ENCODE measurements at regions not wholly inside any gene's neighbourhood (a gene's known extent, or its start where the extent isn't known, plus 50 kb on each side); places are given as distances from the start of the nearest gene placed in this dataset.

DNA sequence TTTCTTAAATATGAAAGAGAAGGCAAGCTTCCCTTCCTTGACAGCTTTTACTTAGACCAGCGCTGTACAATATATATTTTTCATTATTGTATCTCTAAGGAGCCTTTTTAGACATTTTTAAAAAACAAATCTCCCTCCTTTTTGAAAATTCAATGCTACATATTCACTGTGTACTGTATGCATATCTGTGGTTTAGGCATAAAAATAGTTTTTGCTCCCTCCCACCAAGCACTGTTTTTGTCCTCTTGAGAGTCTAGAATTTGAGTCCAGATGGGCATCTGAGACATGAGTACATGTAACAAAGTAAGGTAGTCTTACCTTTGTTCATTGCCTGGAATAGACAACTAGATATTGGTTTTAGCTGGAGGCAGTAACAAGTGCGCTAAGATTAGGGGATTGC, 488.5 kb upstream of the RUNX1 start:
- no peaks in the 10 kb centered on the region for H3K36me3 ChIP-seq (ENCODE audit: control insufficient read depth in 2 of 2, insufficient read depth in 1 of 2, low read length in 2 of 2)
- ChIA-PET POLR2A (no interaction called here), CTCF (interaction anchor here (0.6 kb wide), 1 partner anchor 190 kb away, joined by 3 read pairs; no protein-coding TSS in a partner anchor)
- no peak overlapping the region for H3K4me3 ChIP-seq (ENCODE audit: low read depth, low read length)
- TF ChIP-seq GLI2 (tag by site-specific recombination; IDR thresholded peaks at IDR 0.05; ENCODE audit: borderline replicate concordance, low read depth), result no peak
- TF ChIP-seq ZNF274 (IDR thresholded peaks at IDR 0.05; ENCODE audit: low read length), result no peak
- TF ChIP-seq ZNF274 (tag by site-specific recombination; IDR thresholded peaks at IDR 0.05; ENCODE audit: borderline replicate concordance), result no peak
- TF ChIP-seq MYNN (tag by site-specific recombination; IDR thresholded peaks at IDR 0.05; ENCODE audit: borderline replicate concordance), result no peak
- TF ChIP-seq ZNF747 (tag by site-specific recombination; IDR thresholded peaks at IDR 0.05), result no peak
- no peak for TF ChIP-seq ZNF16 (tag by site-specific recombination; IDR thresholded peaks at IDR 0.05; ENCODE audit: low read depth)
- TF ChIP-seq ZNF302 (tag by site-specific recombination; IDR thresholded peaks at IDR 0.05; ENCODE audit: low read depth), result no peak
- no peak for TF ChIP-seq ZFHX2 (tag by site-specific recombination; conservative IDR thresholded peaks at IDR 0.05)
- TF ChIP-seq, protein P1, sequence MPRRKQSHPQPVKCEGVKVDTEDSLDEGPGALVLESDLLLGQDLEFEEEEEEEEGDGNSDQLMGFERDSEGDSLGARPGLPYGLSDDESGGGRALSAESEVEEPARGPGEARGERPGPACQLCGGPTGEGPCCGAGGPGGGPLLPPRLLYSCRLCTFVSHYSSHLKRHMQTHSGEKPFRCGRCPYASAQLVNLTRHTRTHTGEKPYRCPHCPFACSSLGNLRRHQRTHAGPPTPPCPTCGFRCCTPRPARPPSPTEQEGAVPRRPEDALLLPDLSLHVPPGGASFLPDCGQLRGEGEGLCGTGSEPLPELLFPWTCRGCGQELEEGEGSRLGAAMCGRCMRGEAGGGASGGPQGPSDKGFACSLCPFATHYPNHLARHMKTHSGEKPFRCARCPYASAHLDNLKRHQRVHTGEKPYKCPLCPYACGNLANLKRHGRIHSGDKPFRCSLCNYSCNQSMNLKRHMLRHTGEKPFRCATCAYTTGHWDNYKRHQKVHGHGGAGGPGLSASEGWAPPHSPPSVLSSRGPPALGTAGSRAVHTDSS (tag by site-specific recombination; IDR thresholded peaks at IDR 0.05), result no peak
- no peak for TF ChIP-seq SCRT1 (tag by site-specific recombination; IDR thresholded peaks at IDR 0.05; ENCODE audit: borderline replicate concordance)
- H3K4me1 ChIP-seq (ENCODE audit: control insufficient read depth, insufficient read depth, low read length), result no peaks in the 10 kb centered on the region
- H3K9me3 ChIP-seq (ENCODE audit: control insufficient read depth, insufficient read depth, low read depth, low read length), result no peaks in the 10 kb centered on the region
- H3K27ac ChIP-seq (ENCODE audit: extremely low read depth, low read depth, low read length), result no peak overlapping the region

DNA sequence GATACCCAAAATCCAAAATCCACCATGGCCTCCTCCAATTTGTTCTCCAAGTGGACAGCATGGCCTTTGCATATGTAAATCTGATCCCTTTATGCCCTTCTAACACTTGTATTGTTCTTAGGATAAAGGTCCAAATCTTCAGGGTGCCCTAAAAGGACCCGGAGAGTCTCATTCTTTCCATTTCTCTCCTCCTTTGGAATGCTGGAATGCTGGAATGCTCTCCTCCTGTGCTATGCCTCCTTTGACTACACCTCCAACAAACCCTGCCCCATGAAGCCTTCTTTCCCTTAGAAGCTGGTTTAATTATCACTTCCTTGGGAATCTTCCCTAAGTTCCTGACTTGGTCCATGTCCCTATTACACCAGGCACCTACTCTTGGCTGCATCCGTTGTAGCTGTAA, 484.8 kb upstream of the RUNX1 start:
- ChIA-PET POLR2A (no interaction called here), CTCF (interaction anchor here (0.7 kb wide), 1 partner anchor 812 kb away, joined by 3 read pairs; no protein-coding TSS in a partner anchor)
- Histone ChIP-seq H3K4me3 (ENCODE audit: low read depth, low read length) (no peak overlapping the region), H3K4me1 (ENCODE audit: control insufficient read depth, insufficient read depth, low read length) (no peaks in the 10 kb centered on the region), H3K36me3 (ENCODE audit: control insufficient read depth in 2 of 2, insufficient read depth in 1 of 2, low read length in 2 of 2) (no peaks in the 10 kb centered on the region), H3K9me3 (ENCODE audit: control insufficient read depth, insufficient read depth, low read depth, low read length) (no peaks in the 10 kb centered on the region), H3K27ac (ENCODE audit: extremely low read depth, low read depth, low read length) (no peak overlapping the region)
- no peak for TF ChIP-seq WT1 (tag by site-specific recombination; IDR thresholded peaks at IDR 0.05)
- TF ChIP-seq ZNF10 (tag by site-specific recombination; IDR thresholded peaks at IDR 0.05), result no peak
- TF ChIP-seq, protein P2, sequence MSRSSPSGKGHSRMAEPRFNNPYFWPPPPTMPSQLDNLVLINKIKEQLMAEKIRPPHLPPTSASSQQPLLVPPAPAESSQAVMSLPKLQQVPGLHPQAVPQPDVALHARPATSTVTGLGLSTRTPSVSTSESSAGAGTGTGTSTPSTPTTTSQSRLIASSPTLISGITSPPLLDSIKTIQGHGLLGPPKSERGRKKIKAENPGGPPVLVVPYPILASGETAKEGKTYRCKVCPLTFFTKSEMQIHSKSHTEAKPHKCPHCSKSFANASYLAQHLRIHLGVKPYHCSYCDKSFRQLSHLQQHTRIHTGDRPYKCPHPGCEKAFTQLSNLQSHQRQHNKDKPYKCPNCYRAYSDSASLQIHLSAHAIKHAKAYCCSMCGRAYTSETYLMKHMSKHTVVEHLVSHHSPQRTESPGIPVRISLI (tag by site-specific recombination; IDR thresholded peaks at IDR 0.05), result no peak
- TF ChIP-seq ZNF2 (tag by site-specific recombination; IDR thresholded peaks at IDR 0.05), result no peak
- no peak for TF ChIP-seq ZNF121 (tag by site-specific recombination; IDR thresholded peaks at IDR 0.05)
- TF ChIP-seq, protein P3, sequence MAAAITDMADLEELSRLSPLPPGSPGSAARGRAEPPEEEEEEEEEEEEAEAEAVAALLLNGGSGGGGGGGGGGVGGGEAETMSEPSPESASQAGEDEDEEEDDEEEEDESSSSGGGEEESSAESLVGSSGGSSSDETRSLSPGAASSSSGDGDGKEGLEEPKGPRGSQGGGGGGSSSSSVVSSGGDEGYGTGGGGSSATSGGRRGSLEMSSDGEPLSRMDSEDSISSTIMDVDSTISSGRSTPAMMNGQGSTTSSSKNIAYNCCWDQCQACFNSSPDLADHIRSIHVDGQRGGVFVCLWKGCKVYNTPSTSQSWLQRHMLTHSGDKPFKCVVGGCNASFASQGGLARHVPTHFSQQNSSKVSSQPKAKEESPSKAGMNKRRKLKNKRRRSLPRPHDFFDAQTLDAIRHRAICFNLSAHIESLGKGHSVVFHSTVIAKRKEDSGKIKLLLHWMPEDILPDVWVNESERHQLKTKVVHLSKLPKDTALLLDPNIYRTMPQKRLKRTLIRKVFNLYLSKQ (tag by site-specific recombination; IDR thresholded peaks at IDR 0.05; ENCODE audit: borderline replicate concordance), result no peak

DNA sequence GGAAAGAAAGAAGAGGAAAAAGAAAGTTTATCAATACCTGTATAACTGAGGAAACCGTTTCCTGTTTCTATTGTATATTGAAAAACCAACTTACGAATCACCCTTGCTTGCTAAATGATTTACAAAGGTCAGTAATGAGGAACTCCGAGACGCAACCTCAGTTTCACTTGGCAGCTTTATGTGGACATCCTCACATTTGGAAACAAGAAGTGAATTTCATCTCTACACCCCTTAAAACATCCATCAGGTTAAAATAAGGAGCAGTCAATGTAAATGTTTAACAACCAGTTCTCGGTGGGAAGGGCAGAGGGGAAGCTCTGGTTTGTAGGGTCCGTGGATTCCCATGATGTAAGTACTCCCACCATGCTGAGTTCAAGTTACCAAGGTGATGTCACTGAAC, 481.7 kb upstream of the RUNX1 start:
- ChIA-PET CTCF (interaction anchor here (0.7 to 1.0 kb wide), 2 partner anchors 54 to 344 kb away, joined by 3 read pairs; no protein-coding TSS in a partner anchor), POLR2A (no interaction called here)
- Histone ChIP-seq H3K36me3 (ENCODE audit: control insufficient read depth in 2 of 2, insufficient read depth in 1 of 2, low read length in 2 of 2) (no peaks in the 10 kb centered on the region), H3K27ac (ENCODE audit: extremely low read depth, low read depth, low read length) (no peak overlapping the region), H3K4me3 (ENCODE audit: low read depth, low read length) (no peak overlapping the region), H3K9me3 (ENCODE audit: control insufficient read depth, insufficient read depth, low read depth, low read length) (no peaks in the 10 kb centered on the region), H3K4me1 (ENCODE audit: control insufficient read depth, insufficient read depth, low read length) (no peaks in the 10 kb centered on the region)
- TF ChIP-seq, protein P4, sequence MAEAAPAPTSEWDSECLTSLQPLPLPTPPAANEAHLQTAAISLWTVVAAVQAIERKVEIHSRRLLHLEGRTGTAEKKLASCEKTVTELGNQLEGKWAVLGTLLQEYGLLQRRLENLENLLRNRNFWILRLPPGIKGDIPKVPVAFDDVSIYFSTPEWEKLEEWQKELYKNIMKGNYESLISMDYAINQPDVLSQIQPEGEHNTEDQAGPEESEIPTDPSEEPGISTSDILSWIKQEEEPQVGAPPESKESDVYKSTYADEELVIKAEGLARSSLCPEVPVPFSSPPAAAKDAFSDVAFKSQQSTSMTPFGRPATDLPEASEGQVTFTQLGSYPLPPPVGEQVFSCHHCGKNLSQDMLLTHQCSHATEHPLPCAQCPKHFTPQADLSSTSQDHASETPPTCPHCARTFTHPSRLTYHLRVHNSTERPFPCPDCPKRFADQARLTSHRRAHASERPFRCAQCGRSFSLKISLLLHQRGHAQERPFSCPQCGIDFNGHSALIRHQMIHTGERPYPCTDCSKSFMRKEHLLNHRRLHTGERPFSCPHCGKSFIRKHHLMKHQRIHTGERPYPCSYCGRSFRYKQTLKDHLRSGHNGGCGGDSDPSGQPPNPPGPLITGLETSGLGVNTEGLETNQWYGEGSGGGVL (tag by site-specific recombination; IDR thresholded peaks at IDR 0.05), result no peak
- TF ChIP-seq HOXD13 (CRISPR knock-in tag; IDR thresholded peaks at IDR 0.05; ENCODE audit: borderline replicate concordance) (no peak), ZNF423 (tag by site-specific recombination; IDR thresholded peaks at IDR 0.05) (no peak), YY1 (tag by site-specific recombination; IDR thresholded peaks at IDR 0.05) (no peak), ZNF211 (tag by site-specific recombination; IDR thresholded peaks at IDR 0.05; ENCODE audit: low read depth) (no peak), ZNF837 (tag by site-specific recombination; IDR thresholded peaks at IDR 0.05) (no peak)
- TF ChIP-seq, protein P5, sequence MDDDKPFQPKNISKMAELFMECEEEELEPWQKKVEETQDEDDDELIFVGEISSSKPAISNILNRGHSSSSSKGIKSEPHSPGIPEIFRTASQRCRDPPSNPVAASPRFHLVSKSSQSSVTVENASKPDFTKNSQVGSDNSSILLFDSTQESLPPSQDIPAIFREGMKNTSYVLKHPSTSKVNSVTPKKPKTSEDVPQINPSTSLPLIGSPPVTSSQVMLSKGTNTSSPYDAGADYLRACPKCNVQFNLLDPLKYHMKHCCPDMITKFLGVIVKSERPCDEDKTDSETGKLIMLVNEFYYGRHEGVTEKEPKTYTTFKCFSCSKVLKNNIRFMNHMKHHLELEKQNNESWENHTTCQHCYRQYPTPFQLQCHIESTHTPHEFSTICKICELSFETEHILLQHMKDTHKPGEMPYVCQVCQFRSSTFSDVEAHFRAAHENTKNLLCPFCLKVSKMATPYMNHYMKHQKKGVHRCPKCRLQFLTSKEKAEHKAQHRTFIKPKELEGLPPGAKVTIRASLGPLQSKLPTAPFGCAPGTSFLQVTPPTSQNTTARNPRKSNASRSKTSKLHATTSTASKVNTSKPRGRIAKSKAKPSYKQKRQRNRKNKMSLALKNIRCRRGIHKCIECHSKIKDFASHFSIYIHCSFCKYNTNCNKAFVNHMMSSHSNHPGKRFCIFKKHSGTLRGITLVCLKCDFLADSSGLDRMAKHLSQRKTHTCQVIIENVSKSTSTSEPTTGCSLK (tag by site-specific recombination; IDR thresholded peaks at IDR 0.05), result no peak
- TF ChIP-seq, protein P6, sequence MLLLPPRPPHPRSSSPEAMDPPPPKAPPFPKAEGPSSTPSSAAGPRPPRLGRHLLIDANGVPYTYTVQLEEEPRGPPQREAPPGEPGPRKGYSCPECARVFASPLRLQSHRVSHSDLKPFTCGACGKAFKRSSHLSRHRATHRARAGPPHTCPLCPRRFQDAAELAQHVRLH (tag by site-specific recombination; IDR thresholded peaks at IDR 0.05), result no peak

Measured in HEK293 (cell line).